ENCODE measurements at regions not wholly inside any gene's neighbourhood (a gene's known extent, or its start where the extent isn't known, plus 50 kb on each side); places are given as distances from the start of the nearest gene placed in this dataset.

GRCh38 chr4:34108391-34108790 lies 2135.9 kb downstream of the ARAP2 start:
- DNase-seq (ENCODE audit: low spot score) = no peak
- H3K9me3 ChIP-seq = no peaks in the 10 kb centered on the region
- no peaks in the 10 kb centered on the region for H3K27me3 ChIP-seq (replicated peaks; ENCODE audit: insufficient read depth)
- no peaks in the 10 kb centered on the region for H3K4me1 ChIP-seq (replicated peaks)
- no peak overlapping the region for H3K27ac ChIP-seq
- no peaks in the 10 kb centered on the region for H3K36me3 ChIP-seq
- no peak overlapping the region for H3K4me3 ChIP-seq
- TF ChIP-seq POLR2AphosphoS5 (IDR thresholded peaks at IDR 0.05) = no peak
- no peak for TF ChIP-seq CTCF (IDR thresholded peaks at IDR 0.05)
- no peak for TF ChIP-seq POLR2A (IDR thresholded peaks at IDR 0.05)
- intact Hi-C loops (cut with DNase I) = no loop called here

GRCh38 chr4:34112573-34112972 lies 2131.7 kb downstream of the ARAP2 start:
- H3K27me3 ChIP-seq (replicated peaks; ENCODE audit: insufficient read depth) = no peaks in the 10 kb centered on the region
- H3K9me3 ChIP-seq = no peaks in the 10 kb centered on the region
- TF ChIP-seq POLR2A (IDR thresholded peaks at IDR 0.05) = no peak
- TF ChIP-seq POLR2AphosphoS5 (IDR thresholded peaks at IDR 0.05) = no peak
- no peaks in the 10 kb centered on the region for H3K4me1 ChIP-seq (replicated peaks)
- 91% methylated on average over 2 of the region's 2 CpGs for WGBS
- H3K4me3 ChIP-seq = no peak overlapping the region
- intact Hi-C loops (cut with DNase I) = no loop called here
- H3K36me3 ChIP-seq = no peaks in the 10 kb centered on the region
- H3K27ac ChIP-seq = no peak overlapping the region
- no peak for DNase-seq (ENCODE audit: low spot score)

GRCh38 chr4:34138385-34138784 lies 2105.9 kb downstream of the ARAP2 start:
- Histone ChIP-seq H3K27me3 (replicated peaks; ENCODE audit: insufficient read depth) (no peaks in the 10 kb centered on the region), H3K36me3 (no peaks in the 10 kb centered on the region), H3K9me3 (no peaks in the 10 kb centered on the region), H3K4me1 (replicated peaks) (no peaks in the 10 kb centered on the region), H3K4me3 (no peak overlapping the region), H3K27ac (no peak overlapping the region)
- no peak for DNase-seq (ENCODE audit: low spot score)
- WGBS = 58% methylated on average over 2 of the region's 2 CpGs
- intact Hi-C loops (cut with DNase I) = no loop called here
- no peak for TF ChIP-seq POLR2A (IDR thresholded peaks at IDR 0.05)
- no peak for TF ChIP-seq CTCF (IDR thresholded peaks at IDR 0.05)
- TF ChIP-seq POLR2AphosphoS5 (IDR thresholded peaks at IDR 0.05) = no peak

GRCh38 chr4:34139346-34139745 lies 2105.0 kb downstream of the ARAP2 start:
- no peak for DNase-seq (ENCODE audit: low spot score)
- Histone ChIP-seq H3K9me3 (no peaks in the 10 kb centered on the region), H3K27me3 (replicated peaks; ENCODE audit: insufficient read depth) (no peaks in the 10 kb centered on the region), H3K4me3 (no peak overlapping the region), H3K36me3 (no peaks in the 10 kb centered on the region), H3K4me1 (replicated peaks) (no peaks in the 10 kb centered on the region), H3K27ac (no peak overlapping the region)
- intact Hi-C loops (cut with DNase I) = no loop called here
- TF ChIP-seq POLR2AphosphoS5 (IDR thresholded peaks at IDR 0.05) (no peak), CTCF (IDR thresholded peaks at IDR 0.05) (no peak), POLR2A (IDR thresholded peaks at IDR 0.05) (no peak)

GRCh38 chr4:34148322-34148908 lies 2095.9 kb downstream of the ARAP2 start:
- intact Hi-C loops (cut with DNase I) = no loop called here
- no peaks in the 10 kb centered on the region for H3K36me3 ChIP-seq

More at GRCh38 chr4:34148322-34148908, 2095.9 kb downstream of the ARAP2 start:
- no peaks in the 10 kb centered on the region for H3K4me1 ChIP-seq (replicated peaks)
- 51% methylated on average over 2 of the region's 2 CpGs for WGBS
- H3K27me3 ChIP-seq (replicated peaks; ENCODE audit: insufficient read depth) = no peaks in the 10 kb centered on the region
- no peaks in the 10 kb centered on the region for H3K9me3 ChIP-seq
- no peak for TF ChIP-seq CTCF (IDR thresholded peaks at IDR 0.05)
- no peak for TF ChIP-seq POLR2AphosphoS5 (IDR thresholded peaks at IDR 0.05)
- no peak for TF ChIP-seq POLR2A (IDR thresholded peaks at IDR 0.05)
- H3K4me3 ChIP-seq = no peak overlapping the region
- DNase-seq (ENCODE audit: low spot score) = no peak
- H3K27ac ChIP-seq = no peak overlapping the region
